HL-60 (cell line): ENCODE measurements at regions not wholly inside any gene's neighbourhood (a gene's known extent, or its start where the extent isn't known, plus 50 kb on each side); places are given as distances from the start of the nearest gene placed in this dataset.

Source experiments
- DNase-seq, 2 experiments: peaks; one replicate each; pipeline ENCODE4 v3.0.0-alpha.2; 2010 to 2020; ENCODE audit warnings: low read depth in 1 of 2, low spot score in 1 of 2
- H3K27ac ChIP-seq: fragments of 250-450 bp; sonication (Bioruptor Pico); replicated peaks from 2 replicates; pipeline ENCODE4 v1.5.1; 2020; ENCODE audit warnings: mild to moderate bottlenecking, moderate library complexity
- H3K27me3 ChIP-seq: fragments of 250-450 bp; sonication (Bioruptor Pico); 2 replicates; pipeline ENCODE4 v1.5.1; 2021; ENCODE audit warnings: mild to moderate bottlenecking, moderate library complexity; ENCODE audit not compliant: insufficient read depth, poor library complexity, severe bottlenecking
- H3K4me3 ChIP-seq: replicated peaks from 2 replicates; pipeline ENCODE4 v1.5.1; 2011; ENCODE audit warnings: mild to moderate bottlenecking, control low read depth, low read length; ENCODE audit not compliant: insufficient read depth
- CTCF ChIP-seq: IDR thresholded peaks from one replicate; pipeline ENCODE4 v1.5.1; 2011; ENCODE audit warnings: low read length, control low read depth, inconsistent platforms; ENCODE audit not compliant: insufficient read depth
- GABPA ChIP-seq: IDR thresholded peaks from 2 replicates; pipeline ENCODE4 v1.6.1; 2012; ENCODE audit warnings: low read depth
- POLR2AphosphoS5 ChIP-seq: IDR thresholded peaks from 2 replicates; pipeline ENCODE4 v1.6.1; 2012; ENCODE audit warnings: low read depth
- REST ChIP-seq: IDR thresholded peaks from 2 replicates; pipeline ENCODE4 v1.6.1; 2012; ENCODE audit warnings: low read depth; ENCODE audit not compliant: insufficient replicate concordance
- SPI1 ChIP-seq: IDR thresholded peaks from 2 replicates; pipeline ENCODE4 v1.6.1; 2012; ENCODE audit warnings: low read depth, mild to moderate bottlenecking, borderline replicate concordance

GRCh38 chr3:164460851-164461250, 617.4 kb downstream of the SI start:
- Histone ChIP-seq H3K27ac (no peak overlapping the region), H3K4me3 (no peak overlapping the region)
- TF ChIP-seq SPI1 (no peak), REST (no peak), GABPA (no peak), CTCF (no peak), POLR2AphosphoS5 (no peak)

GRCh38 chr3:164459521-164460151, 618.7 kb downstream of the SI start:
- Histone ChIP-seq H3K4me3 (no peak overlapping the region), H3K27ac (no peak overlapping the region), H3K27me3 (no peaks in the 10 kb centered on the region)
- no peak for TF ChIP-seq SPI1
- no peak for TF ChIP-seq REST
- no peak for TF ChIP-seq POLR2AphosphoS5
- no peak for TF ChIP-seq CTCF
- no peak for TF ChIP-seq GABPA
- no peak for DNase-seq

More at GRCh38 chr3:164460851-164461250, 617.4 kb downstream of the SI start:
- no peak for DNase-seq
- H3K27me3 ChIP-seq = no peaks in the 10 kb centered on the region

GRCh38 chr3:164458986-164459385, 619.3 kb downstream of the SI start:
- Histone ChIP-seq H3K27ac (no peak overlapping the region), H3K4me3 (no peak overlapping the region), H3K27me3 (no peaks in the 10 kb centered on the region)
- TF ChIP-seq CTCF = no peak
- no peak for TF ChIP-seq GABPA
- TF ChIP-seq REST = no peak
- no peak for TF ChIP-seq POLR2AphosphoS5
- no peak for TF ChIP-seq SPI1
- no peak for DNase-seq
